NAMALWA (cell line): ENCODE measurements at regions not wholly inside any gene's neighbourhood (a gene's known extent, or its start where the extent isn't known, plus 50 kb on each side); places are given as distances from the start of the nearest gene placed in this dataset.

ENCODE experiments used
- DNase-seq: peaks from one replicate; pipeline ENCODE4 v3.0.0-alpha.2; 2015; ENCODE audit warnings: low spot score

DNA sequence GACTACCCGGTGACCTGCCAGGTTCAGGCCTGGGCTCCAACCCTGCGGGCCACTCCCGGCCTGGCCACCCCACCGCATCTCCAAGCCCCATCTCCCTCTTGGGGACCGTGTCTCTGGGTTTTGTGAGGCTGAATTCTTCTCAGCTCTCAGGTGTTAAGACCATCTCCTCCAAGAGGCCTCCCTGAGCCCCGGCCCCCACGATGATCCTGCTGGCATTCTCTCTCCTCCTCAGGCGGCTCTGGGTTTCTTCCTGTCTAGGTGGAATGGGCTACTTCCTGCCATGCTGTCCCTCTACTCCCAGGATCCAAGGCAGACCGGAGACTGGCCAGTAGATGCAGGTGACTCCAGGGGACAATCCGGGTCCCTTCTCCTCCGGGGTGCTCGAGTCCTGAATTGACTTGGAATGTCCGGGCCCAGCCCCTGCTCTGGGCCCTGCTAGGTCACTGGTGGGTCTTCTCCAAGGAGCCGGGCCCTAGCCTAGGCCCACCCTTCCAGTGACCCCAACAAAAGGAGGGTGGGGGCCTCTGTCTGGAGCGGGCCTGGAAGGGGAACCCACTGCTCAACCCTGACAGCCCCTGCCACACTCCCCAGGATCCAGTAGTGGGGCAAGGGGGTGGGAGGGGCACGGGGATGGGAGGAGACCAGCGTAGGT is 219.8 kb downstream of the C9orf50 start:
- no peak for DNase-seq

DNA sequence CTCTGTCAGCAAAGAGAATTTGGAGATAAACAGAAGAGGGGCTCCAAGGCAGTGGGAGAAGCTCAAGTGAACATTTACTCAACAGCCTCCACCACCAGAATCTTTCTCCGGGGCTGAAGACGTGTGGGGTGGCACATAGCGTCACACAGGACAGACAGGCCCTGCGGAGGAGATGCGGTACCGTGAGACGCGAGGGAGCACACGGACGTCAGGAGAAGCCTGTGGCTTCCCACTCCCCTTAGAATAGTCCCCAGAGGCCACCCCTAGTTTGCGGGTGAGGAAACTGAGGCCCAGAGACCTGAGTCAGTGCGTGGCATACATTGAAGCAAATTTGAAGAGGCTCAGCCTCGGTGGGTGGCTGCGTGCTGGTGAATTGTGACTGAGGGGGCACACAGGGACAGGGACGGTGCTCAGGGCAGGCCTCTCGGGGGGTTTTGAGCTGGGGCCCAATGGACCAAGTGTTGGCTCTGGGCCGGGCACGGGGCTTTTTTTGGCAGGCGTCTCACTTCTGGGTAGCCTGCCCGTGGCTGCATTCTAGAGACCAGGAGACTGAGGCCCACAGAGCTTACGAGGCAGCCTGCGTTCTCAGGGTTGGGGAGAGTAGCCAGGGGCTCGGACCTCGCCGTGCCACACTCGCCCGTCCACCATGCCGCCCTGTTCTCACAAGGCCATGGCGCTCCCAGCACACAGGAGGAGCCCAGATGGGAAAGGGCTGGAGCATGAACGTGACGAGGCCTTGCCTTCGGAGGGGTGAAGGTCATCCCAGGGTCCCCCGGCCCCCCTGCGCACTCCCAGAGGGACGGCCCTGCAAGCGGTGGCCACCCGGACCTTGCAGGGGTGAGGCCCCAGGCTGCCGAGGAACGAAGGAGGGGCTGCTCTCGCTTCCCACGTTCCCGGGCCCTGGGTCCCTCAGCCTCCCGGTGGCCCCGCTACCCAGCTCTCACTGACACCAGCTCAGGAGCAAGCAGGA is 220.6 kb downstream of the C9orf50 start:
- DNase-seq: no peak

DNA sequence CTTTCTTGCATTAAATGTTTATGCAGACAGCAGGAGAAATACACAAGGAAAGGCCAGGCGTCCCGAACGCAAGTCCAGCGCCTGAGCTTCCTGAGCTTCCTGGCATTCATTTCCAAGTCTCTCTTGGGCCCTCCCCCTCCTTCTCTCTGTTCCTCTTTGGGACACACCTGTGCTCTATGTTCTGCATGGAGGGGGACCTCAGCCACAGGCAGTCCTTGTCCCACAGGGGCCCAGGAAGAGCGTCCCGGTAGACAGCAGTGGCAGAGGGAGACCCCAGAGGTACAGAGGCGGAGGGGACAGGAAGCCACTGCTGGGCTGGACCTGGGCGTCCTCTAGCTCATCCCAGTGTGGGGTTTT is 221.3 kb downstream of the C9orf50 start:
- no peak for DNase-seq

DNA sequence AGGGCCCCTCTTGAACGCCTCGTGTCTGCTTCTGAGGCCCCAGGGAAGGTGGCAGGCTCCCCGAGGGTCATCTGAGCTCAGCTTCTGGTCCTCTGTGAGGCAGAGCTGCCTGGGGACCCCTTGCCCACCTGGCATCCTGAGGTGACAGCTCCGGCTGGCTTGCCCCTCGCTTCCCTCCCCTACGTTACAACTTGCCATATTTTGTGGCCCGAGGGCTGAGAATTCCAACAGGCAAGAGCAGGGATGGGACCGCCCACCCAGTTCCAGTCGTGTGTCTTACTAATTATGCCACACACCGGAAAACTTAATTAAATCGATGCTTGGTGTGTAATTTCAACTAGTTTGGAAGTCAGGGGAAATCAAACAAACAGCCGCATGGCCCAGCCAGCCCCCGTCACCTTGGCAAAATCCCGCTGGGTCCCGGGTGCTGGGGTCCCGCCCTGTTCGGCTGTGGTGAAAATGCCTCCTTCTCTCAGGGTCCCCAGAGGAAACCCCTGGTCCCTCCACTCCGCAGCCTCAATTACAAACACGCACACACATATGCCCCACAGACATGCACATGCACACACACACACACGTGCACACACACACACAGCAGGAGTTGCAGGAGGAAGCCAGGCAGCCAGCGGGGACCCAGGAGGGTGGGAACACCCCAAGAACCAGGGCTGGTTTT is 221.0 kb upstream of the IER5L start:
- no peak for DNase-seq

DNA sequence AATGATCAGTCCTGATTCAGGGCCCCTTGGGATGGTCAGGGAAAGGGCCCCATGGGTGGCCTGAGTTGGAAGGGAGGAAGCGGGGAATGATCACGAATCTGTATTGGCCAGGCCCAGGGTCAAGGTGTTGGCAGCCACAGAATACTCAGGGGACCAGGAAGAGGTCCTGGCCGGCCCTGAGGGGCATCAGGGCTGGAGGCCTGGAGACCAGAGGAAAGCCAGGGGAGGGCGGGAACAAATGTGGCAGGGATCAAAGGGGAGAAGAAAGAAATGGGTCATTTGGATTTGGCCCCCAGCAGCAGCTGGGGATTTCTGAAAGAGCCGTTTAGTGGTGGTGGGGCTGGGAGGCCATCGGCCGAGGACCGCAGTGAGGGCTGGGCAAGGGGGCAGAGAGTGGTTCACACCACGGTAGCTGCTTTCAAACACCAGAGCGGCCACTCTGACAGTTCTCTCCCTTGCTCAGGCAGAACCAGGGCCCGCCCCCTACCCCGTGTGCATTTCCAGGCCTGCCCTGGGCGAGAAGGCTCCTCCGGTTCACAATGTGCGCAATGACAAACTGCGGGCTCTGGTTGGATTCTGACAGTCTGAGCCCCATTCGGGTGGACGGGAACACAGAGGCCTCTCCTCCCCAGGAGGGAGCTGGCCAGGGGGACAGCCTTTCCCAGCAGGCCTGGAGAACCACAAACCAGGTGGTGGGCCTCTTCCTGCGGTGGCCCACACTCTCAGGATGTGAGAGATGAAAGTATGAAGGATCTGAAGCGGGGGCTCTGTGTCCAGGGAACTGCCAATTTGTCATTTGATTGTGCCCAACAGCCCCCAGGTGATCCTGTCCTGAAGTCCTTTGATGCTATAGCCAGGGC is 220.3 kb upstream of the IER5L start:
- DNase-seq: no peak

DNA sequence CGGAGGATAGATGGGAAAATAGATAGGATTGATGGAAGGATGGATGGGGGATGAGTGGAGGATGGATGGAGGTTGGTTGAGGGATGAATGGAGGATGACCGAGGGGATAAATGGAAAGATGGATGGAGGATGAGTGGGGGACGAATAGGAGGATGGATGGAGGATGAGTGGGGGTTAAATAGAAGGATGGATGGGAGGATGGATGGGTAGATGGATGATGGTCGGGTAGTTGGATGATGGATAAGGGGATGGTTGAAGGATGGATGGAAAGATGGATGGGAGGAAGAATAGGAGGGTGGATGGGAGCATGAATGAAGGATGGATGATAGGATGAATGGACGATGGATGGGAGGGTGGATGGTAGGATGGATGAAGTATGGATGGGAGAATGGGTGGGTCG is 219.3 kb upstream of the IER5L start:
- no peak for DNase-seq

DNA sequence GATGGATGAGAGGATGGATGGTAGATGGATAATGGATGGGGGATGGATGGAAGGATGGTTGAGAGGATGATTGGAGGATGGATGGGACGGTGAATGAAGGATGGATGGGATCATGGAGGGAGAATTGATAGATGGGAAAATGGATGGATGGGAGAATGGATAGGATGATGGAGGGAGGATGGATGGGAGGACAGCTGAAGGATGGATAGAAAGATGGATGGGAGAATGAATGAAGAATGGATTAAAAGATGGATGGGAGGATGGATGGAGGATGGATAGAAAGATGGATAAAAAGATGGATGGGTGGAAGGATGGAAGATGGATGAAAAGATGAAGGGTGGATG is 218.3 kb upstream of the IER5L start:
- no peak for DNase-seq

DNA sequence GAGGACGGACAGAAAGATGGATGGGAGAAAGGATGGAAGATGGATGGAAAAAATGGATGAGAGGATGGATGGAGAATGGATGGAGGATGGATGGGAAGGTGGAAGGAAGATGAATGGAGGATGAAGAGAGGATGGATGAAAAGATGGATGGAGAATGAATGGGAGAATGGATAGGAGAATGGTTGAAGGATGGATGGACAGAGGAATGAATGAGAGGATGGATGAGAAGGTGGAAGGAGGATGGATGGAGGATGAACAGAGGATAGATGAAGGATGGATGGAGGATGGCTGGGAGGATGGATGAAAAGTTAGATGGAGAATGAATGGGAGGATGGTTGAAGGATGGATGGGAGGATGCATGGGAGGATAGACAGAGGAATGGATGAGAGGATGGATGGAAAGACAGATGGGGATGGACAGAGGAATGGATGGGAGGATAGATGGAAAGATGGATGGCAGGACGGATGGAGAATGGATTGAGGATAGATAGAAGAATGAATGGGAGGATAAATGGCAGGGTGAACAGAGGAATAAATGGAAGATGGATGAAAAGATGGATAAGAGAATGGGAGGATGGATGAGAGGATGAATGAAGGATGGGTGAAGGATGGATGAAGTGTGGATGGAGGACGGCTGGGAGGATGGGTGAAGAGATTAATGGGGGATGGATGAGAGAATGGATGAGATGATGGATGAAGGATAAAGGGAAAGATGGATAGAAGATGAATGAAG is 217.7 kb upstream of the IER5L start:
- DNase-seq: no peak

DNA sequence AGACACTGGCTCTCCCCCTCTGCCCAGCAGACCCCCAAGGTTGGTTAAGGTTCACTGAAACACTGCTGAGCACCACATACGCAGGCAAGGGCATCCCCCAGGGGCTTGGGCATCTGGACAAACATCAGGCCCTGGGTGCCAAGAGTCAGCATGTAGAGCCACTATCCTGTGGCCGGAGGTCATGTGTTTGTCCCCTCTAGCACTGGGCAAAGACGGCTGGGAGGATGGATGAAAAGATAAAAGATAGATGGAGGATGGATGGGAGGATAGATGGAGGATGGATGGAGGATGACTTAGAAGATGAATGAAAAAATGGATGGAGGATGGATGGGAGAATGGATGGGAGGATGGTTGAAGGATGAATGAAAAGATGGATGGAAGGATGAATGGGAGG is 216.8 kb upstream of the IER5L start:
- DNase-seq: no peak

DNA sequence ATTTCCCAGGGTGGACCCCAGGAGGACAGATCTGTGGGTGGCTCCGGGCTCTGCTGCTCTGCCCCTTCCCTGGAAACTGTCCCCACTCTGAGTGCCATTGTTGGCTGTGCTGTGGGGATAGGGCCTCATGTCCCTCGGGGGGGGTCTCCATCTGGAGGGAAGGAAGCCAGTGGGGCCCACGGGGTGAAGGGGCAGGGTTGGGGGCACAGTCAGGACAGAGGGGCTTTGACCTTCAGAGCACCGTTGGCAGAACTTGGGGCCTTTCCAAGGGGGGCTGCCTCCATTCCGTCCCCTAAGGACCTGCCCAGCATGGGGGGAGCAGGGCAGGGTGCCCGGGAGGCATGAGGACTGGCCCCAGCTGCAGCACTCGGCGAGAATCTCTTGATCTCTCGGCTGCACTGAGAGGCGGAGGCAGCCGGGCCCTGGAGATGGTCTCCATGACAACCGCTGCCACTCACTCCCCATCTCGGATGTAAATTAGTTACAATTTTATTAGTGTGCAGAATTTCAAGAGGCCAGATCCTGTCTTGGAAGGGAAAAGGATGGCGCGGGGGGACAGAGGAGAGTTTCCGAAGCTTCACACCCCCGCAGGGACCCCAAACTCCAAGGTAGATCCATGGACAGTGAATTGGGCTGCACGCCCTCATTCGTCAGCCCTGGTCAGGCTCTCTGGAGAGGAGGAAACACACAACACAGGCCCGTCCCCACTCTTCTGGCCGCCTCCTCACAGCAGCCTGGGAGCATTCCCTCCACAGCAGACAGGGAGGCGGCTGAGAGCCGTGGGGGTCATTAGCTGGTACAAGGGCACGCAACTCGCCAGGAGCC is 216.2 kb upstream of the IER5L start:
- no peak for DNase-seq

DNA sequence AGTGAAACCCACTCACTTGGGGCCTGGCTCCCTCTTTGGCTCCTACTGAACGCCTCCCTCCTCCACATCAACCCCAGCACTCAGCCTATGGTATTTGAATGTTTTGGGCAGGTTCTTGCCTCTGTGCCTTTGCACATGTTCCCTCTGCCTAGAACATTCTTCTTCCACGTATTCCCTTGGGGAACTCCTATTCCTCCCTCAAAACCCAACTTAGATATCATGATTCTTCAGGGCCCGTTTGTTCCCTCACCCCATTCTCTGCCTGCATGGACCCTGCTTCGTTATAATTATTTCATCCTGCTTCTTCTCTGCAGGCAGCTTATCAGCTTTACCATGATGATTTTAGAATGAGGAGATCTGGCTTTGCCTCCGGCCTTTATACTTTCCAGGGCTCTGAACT is 215.0 kb upstream of the IER5L start:
- no peak for DNase-seq

DNA sequence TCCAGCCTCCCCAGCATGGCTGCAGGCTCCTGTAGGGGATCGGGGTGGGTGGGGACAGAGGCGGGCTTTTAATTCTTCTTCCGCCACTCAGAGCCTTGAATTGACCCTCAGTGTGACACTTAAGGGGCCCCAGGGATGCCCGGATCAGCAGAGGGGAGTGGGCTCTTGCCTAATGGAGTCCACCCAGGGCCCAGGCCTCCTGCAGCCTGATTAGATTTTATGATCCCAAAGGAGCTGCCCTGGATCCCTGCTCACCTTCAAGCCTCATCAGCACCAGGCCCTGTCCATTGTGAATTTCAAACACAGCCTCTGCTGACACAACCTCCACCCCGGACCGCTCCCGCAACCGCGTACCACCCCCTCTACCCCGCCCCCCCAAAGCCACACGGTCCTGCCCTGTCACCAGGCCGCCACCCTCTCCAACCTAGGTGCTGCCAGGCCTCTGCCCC is 214.1 kb upstream of the IER5L start:
- DNase-seq: no peak

DNA sequence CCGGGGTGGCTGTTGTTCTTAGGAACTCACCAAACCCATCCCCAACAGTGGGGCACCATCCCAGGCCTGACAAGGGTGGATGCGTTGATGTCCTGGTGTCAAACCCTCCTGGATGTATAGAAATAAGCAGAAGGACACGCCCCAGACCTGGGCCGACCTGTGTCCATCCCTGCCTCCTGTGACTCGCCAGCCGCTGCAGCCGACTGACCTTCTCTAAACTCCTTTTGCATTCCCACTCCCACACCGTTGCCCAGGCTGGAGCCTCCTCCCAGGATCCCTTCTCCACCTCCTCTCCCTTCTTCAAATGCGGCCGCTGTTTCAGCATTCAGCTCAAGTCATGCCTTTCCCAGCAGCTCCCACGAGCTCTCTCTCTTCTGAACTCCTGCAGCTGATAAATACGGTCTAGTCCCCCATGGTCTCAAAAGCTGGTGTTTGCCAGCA is 213.2 kb upstream of the IER5L start:
- DNase-seq: no peak

DNA sequence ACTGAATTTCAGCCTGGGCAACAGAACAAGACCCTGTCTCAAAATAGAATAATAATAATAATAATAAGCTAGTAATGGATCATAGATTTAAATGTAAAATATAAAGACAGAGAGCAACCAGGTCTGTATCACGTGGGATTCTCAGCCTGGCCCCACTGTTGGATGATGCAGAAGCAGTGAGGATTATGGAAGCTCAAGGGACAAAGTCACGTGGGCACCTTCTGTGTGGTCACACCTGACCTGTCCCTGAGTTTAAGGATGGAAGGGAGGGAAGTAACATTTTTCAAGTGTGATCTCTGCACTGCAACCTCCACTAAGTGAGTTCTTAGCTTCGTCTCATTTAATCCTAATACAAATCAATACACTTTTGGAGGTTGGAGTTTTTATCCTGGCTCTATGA is 212.5 kb upstream of the IER5L start:
- no peak for DNase-seq

DNA sequence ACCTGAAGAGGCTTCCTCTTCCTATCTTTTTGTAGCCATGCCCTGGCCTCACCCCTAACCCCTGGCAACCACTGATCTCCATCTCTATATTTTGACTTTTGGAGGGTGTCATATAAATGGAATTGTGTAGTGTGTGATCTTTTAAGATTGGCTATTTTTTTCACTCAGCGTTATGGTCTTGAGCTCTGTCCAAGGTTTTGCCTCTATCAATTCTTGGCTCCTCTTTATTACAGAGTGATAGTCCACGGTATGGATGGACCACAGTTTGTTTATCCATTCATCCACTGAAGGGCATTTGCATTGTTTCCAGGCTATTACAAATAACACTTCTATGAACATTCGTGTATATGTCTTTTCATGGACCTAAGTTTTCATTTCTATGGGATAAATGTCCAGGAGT is 209.8 kb upstream of the IER5L start:
- no peak for DNase-seq

DNA sequence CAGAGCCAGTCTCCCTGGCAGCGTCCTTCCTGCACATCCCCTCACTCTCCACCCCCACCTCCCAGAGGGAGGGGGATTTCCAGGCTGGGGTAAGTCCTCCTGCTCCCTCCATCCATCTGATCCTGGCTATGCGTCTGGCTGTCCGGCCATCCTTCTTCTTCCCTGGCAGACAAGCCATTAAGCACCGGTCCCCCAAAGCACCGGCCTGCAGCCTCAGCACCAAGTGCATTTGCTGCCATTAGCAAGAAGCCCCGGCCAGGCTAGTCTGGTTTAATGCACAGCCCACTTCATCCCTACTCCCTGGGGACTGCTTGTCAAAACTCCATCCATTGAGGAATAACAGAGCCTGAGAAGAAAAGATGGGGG is 208.7 kb upstream of the IER5L start:
- DNase-seq: no peak

DNA sequence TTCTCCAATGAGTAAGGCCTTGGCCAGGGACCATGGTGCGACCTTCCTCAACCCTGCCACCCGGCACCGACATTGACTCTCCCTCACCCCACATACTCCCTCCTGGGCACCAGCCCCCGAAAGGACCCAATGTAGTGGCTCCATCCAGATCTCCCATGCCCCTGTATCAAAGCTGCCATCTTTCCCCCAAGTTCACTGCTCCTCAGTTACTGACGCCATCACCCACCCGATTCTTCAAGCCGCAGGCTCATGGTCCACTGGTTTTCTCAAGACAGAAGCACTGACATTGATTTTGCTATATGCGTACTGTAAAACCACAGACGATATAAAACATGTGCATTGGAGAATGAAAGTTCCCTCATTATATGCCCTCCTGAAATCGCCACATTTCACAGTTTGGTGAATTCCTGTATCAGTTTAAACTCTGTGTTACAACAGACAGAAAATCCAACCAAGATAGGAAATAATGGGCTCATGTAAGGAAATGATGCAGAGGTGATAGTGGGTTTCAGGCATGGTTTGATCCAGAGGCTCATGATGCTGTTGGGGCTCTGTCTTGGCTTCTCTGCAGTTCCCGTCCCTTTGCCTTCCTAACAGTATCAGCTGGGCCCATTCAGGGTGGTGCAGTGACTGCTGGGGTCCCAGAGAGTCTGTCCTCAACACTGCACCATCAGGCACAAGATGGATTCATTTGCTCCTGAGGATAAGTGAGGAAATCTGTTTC is 207.3 kb upstream of the IER5L start:
- DNase-seq: no peak

DNA sequence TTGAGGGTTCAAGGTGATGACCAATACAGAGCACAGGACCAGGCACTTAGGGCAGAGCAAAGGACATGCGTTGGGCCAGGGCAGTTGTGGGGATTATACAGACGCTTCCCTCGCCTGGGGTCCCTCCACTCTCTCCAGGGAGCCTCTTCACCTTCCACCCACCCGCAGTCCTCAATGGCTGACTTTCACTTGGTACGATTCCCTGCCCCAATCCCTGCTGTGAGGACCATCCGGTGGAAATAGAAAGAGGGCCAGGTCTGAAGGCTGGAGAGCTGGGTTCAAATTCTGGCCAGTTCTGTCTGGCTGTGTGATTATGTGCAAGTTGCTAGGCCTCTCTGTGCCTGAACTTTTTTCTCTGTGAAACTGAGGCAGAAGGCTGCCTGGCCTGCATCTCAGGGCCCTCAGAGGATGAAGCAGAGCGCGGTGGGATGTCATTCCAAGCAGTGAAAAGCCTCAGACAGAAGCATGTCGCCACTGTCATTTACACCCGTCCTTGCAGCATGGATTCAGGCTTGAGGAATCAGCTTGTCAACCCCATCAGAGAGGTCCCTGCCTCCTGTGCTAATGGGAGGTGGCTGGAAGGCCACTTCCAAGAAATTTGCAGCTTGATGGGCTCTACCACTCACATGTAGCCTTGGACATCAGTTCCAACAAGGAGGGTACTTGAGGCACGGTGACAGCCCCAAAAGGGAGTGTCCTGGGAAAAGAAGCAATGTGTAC is 206.6 kb upstream of the IER5L start:
- DNase-seq: no peak
